GM12878 (cell line): ENCODE measurements at regions not wholly inside any gene's neighbourhood (a gene's known extent, or its start where the extent isn't known, plus 50 kb on each side); places are given as distances from the start of the nearest gene placed in this dataset.
A peak's percentile ranks its signal among the peaks of the same experiment; 100 is the strongest.

Experiments
- ATF7 ChIP-seq: fragments of 450-650 bp; IDR thresholded peaks from 2 replicates; pipeline ENCODE4 v1.6.1; 2016; ENCODE audit warnings: low read depth, mild to moderate bottlenecking
- BCLAF1 ChIP-seq: fragments of 450-650 bp; IDR thresholded peaks from 2 replicates; pipeline ENCODE4 v1.6.1; 2017; ENCODE audit warnings: antibody characterized with exemption, mild to moderate bottlenecking, moderate library complexity
- GATAD2B ChIP-seq: fragments of 450-650 bp; conservative IDR thresholded peaks from 2 replicates; pipeline ENCODE4 v1.6.1; 2017; ENCODE audit warnings: low read depth, mild to moderate bottlenecking, moderate library complexity
- HDAC6 ChIP-seq: fragments of 200-600 bp; sonication (generic); IDR thresholded peaks from one replicate; pipeline ENCODE4 v1.8.0; 2017; ENCODE audit warnings: antibody characterized with exemption; ENCODE audit not compliant: unreplicated experiment
- HDGF ChIP-seq: fragments of 450-650 bp; IDR thresholded peaks from 2 replicates; pipeline ENCODE4 v1.6.1; 2016; ENCODE audit warnings: antibody characterized with exemption
- NR2C1 ChIP-seq: fragments of 450-650 bp; IDR thresholded peaks from 2 replicates; pipeline ENCODE4 v1.6.1; 2017; ENCODE audit warnings: antibody characterized with exemption, mild to moderate bottlenecking, moderate library complexity
- PBX3 ChIP-seq: IDR thresholded peaks from 2 replicates; pipeline ENCODE4 v1.6.1; 2011; ENCODE audit warnings: mild to moderate bottlenecking, low read depth, low read length, moderate library complexity; ENCODE audit not compliant: insufficient replicate concordance
- POLR2A ChIP-seq: IDR thresholded peaks from 2 replicates; pipeline ENCODE4 v1.6.1; 2011; ENCODE audit warnings: low read depth, mild to moderate bottlenecking, low read length
- POLR2AphosphoS5 ChIP-seq: IDR thresholded peaks from 2 replicates; pipeline ENCODE4 v1.6.1; 2011; ENCODE audit warnings: mild to moderate bottlenecking, low read length, inconsistent platforms
- POU2F2 ChIP-seq: IDR thresholded peaks from 3 replicates; pipeline ENCODE4 v1.6.1; 2011; ENCODE audit warnings: low read depth, mild to moderate bottlenecking, low read length, borderline replicate concordance
- SMAD1 ChIP-seq: fragments of 450-650 bp; IDR thresholded peaks from 2 replicates; pipeline ENCODE4 v1.6.1; 2018; ENCODE audit warnings: mild to moderate bottlenecking, low read depth; ENCODE audit not compliant: partially characterized antibody
- WRNIP1 ChIP-seq: IDR thresholded peaks from 2 replicates; pipeline ENCODE4 v1.6.1; 2011; ENCODE audit warnings: low read depth, low read length, improper control_type of control experiment, borderline replicate concordance
- YBX1 ChIP-seq: fragments of 450-650 bp; IDR thresholded peaks from 2 replicates; pipeline ENCODE4 v1.6.1; 2016; ENCODE audit warnings: antibody characterized with exemption
- ZBTB33 ChIP-seq: fragments of 450-650 bp; IDR thresholded peaks from 2 replicates; pipeline ENCODE4 v1.6.1; 2017; ENCODE audit warnings: mild to moderate bottlenecking
- ZNF207 ChIP-seq: fragments of 450-650 bp; IDR thresholded peaks from 2 replicates; pipeline ENCODE4 v1.6.1; 2014; ENCODE audit warnings: antibody characterized with exemption, mild to moderate bottlenecking, borderline replicate concordance
- ZNF217 ChIP-seq: fragments of 450-650 bp; IDR thresholded peaks from 2 replicates; pipeline ENCODE4 v1.6.1; 2017; ENCODE audit warnings: antibody characterized with exemption, mild to moderate bottlenecking
- ZNF274 ChIP-seq: IDR thresholded peaks from one replicate; pipeline ENCODE4 v1.8.0; 2011; ENCODE audit not compliant: insufficient read length, insufficient read depth
- TF ChIP-seq, protein P1 (sequence below): fragments of 450-650 bp; IDR thresholded peaks from 2 replicates; pipeline ENCODE4 v1.6.1; 2016; ENCODE audit warnings: mild to moderate bottlenecking
- TF ChIP-seq, protein P2 (sequence below): IDR thresholded peaks from 2 replicates; pipeline ENCODE4 v1.6.1; 2011; ENCODE audit warnings: borderline replicate concordance, low read depth, mild to moderate bottlenecking, moderate library complexity, low read length; ENCODE audit not compliant: insufficient read depth, poor library complexity, severe bottlenecking
- TF ChIP-seq, protein P3 (sequence below): fragments of 450-650 bp; IDR thresholded peaks from 2 replicates; pipeline ENCODE4 v1.6.1; 2014; ENCODE audit warnings: mild to moderate bottlenecking

GRCh38 chr10:78972947-78973900 lies 95.5 kb upstream of the ZMIZ1 start (continued):
- TF ChIP-seq ZBTB33 (0 out of 2 replicates have a peak, but pooled peaks have one; percentile 22), GATAD2B (peak; percentile 77; the same call in 1 of the 2 replicates), BCLAF1 (no peak), POU2F2 (peak; percentile 90; the same call in 2 of the 3 replicates), PBX3 (peak; percentile 92), POLR2A (peak; percentile 59; the same call in 1 of the 2 replicates), ZNF217 (no peak), YBX1 (no peak), HDAC6 (no peak), SMAD1 (no peak), ZNF274 (no peak), POLR2AphosphoS5 (no peak), NR2C1 (peak; percentile 15; the same call in 1 of the 2 replicates), WRNIP1 (no peak), ZNF207 (no peak), ATF7 (no peak), HDGF (0 out of 2 replicates have a peak, but pooled peaks have one; percentile 15)
- TF ChIP-seq, protein P1, sequence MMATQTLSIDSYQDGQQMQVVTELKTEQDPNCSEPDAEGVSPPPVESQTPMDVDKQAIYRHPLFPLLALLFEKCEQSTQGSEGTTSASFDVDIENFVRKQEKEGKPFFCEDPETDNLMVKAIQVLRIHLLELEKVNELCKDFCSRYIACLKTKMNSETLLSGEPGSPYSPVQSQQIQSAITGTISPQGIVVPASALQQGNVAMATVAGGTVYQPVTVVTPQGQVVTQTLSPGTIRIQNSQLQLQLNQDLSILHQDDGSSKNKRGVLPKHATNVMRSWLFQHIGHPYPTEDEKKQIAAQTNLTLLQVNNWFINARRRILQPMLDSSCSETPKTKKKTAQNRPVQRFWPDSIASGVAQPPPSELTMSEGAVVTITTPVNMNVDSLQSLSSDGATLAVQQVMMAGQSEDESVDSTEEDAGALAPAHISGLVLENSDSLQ, result peak; percentile 94
- TF ChIP-seq, protein P2, sequence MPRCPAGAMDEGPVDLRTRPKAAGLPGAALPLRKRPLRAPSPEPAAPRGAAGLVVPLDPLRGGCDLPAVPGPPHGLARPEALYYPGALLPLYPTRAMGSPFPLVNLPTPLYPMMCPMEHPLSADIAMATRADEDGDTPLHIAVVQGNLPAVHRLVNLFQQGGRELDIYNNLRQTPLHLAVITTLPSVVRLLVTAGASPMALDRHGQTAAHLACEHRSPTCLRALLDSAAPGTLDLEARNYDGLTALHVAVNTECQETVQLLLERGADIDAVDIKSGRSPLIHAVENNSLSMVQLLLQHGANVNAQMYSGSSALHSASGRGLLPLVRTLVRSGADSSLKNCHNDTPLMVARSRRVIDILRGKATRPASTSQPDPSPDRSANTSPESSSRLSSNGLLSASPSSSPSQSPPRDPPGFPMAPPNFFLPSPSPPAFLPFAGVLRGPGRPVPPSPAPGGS, result no peak
- TF ChIP-seq, protein P3, sequence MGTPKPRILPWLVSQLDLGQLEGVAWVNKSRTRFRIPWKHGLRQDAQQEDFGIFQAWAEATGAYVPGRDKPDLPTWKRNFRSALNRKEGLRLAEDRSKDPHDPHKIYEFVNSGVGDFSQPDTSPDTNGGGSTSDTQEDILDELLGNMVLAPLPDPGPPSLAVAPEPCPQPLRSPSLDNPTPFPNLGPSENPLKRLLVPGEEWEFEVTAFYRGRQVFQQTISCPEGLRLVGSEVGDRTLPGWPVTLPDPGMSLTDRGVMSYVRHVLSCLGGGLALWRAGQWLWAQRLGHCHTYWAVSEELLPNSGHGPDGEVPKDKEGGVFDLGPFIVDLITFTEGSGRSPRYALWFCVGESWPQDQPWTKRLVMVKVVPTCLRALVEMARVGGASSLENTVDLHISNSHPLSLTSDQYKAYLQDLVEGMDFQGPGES, result no peak
